Neural crest cell (in vitro differentiated cells): ENCODE measurements at regions not wholly inside any gene's neighbourhood (a gene's known extent, or its start where the extent isn't known, plus 50 kb on each side); places are given as distances from the start of the nearest gene placed in this dataset.
A peak's percentile ranks its signal among the peaks of the same experiment; 100 is the strongest.

Source experiments
- DNase-seq: peaks from one replicate; pipeline ENCODE4 v3.0.0; 2021; ENCODE audit warnings: low read depth, mixed read lengths, low spot score
- H3K27ac Mint-ChIP-seq: one replicate; pipeline ENCODE4 v1.8.0; 2021; ENCODE audit warnings: mild to moderate bottlenecking, mixed read lengths; ENCODE audit not compliant: unreplicated experiment
- H3K27me3 Mint-ChIP-seq: 2 replicates; pipeline ENCODE4 v1.8.0; 2021; ENCODE audit warnings: low read depth, mild to moderate bottlenecking, mixed read lengths
- H3K36me3 Mint-ChIP-seq: 2 replicates; pipeline ENCODE4 v1.8.0; 2021; ENCODE audit warnings: low read depth, mild to moderate bottlenecking, mixed read lengths
- H3K4me1 Mint-ChIP-seq: 2 replicates; pipeline ENCODE4 v1.8.0; 2021; ENCODE audit warnings: mixed read lengths
- H3K4me3 Mint-ChIP-seq: one replicate; pipeline ENCODE4 v1.8.0; 2021; ENCODE audit warnings: mild to moderate bottlenecking, mixed read lengths
- H3K9me3 Mint-ChIP-seq: 2 replicates; pipeline ENCODE4 v1.8.0; 2021; ENCODE audit warnings: mixed read lengths
- TF ChIP-seq, protein P1 (sequence below): fragments of 200-600 bp; sonication (generic); conservative IDR thresholded peaks from 2 replicates; pipeline ENCODE4 v1.5.0; 2021; ENCODE audit warnings: antibody characterized with exemption, mild to moderate bottlenecking

GRCh38 chr4:83858131-83858530 lies 322.2 kb downstream of the GPAT3 start:
- Mint-ChIP-seq H3K9me3 (no peaks in the 10 kb centered on the region), H3K4me1 (peaks cover 7% of the 10 kb centered on the region), H3K27me3 (peaks cover 14% of the 10 kb centered on the region), H3K4me3 (no peak overlapping the region), H3K36me3 (no peaks in the 10 kb centered on the region), H3K27ac (no peak overlapping the region)
- TF ChIP-seq, protein P1, sequence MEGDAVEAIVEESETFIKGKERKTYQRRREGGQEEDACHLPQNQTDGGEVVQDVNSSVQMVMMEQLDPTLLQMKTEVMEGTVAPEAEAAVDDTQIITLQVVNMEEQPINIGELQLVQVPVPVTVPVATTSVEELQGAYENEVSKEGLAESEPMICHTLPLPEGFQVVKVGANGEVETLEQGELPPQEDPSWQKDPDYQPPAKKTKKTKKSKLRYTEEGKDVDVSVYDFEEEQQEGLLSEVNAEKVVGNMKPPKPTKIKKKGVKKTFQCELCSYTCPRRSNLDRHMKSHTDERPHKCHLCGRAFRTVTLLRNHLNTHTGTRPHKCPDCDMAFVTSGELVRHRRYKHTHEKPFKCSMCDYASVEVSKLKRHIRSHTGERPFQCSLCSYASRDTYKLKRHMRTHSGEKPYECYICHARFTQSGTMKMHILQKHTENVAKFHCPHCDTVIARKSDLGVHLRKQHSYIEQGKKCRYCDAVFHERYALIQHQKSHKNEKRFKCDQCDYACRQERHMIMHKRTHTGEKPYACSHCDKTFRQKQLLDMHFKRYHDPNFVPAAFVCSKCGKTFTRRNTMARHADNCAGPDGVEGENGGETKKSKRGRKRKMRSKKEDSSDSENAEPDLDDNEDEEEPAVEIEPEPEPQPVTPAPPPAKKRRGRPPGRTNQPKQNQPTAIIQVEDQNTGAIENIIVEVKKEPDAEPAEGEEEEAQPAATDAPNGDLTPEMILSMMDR = no peak
- DNase-seq = no peak

GRCh38 chr4:83855044-83855443 lies 319.1 kb downstream of the GPAT3 start:
- H3K4me3 Mint-ChIP-seq = no peak overlapping the region
- TF ChIP-seq, protein P1 = no peak
- no peak overlapping the region for H3K27ac Mint-ChIP-seq
- no peaks in the 10 kb centered on the region for H3K9me3 Mint-ChIP-seq
- peaks cover 31% of the 10 kb centered on the region for H3K4me1 Mint-ChIP-seq
- H3K27me3 Mint-ChIP-seq = peaks cover 8% of the 10 kb centered on the region
- no peak for DNase-seq
- no peaks in the 10 kb centered on the region for H3K36me3 Mint-ChIP-seq

- H3K4me1 Mint-ChIP-seq = peaks cover 27% of the 10 kb centered on the region
- no peak overlapping the region for H3K4me3 Mint-ChIP-seq
- DNase-seq = no peak
- TF ChIP-seq, protein P1 = no peak
- no peak overlapping the region for H3K27ac Mint-ChIP-seq
- no peaks in the 10 kb centered on the region for H3K27me3 Mint-ChIP-seq
- no peaks in the 10 kb centered on the region for H3K9me3 Mint-ChIP-seq
- H3K36me3 Mint-ChIP-seq = no peaks in the 10 kb centered on the region
Measured at GRCh38 chr4:83852085-83852451, 316.2 kb downstream of the GPAT3 start.

GRCh38 chr4:83851261-83852084 lies 315.6 kb downstream of the GPAT3 start:
- Mint-ChIP-seq H3K27me3 (no peaks in the 10 kb centered on the region), H3K27ac (no peak overlapping the region), H3K9me3 (no peaks in the 10 kb centered on the region), H3K4me1 (peaks cover 25% of the 10 kb centered on the region), H3K4me3 (peak overlapping the region; percentile 38), H3K36me3 (no peaks in the 10 kb centered on the region)
- TF ChIP-seq, protein P1 = no peak
- DNase-seq = peak; percentile 15

- Mint-ChIP-seq H3K27ac (no peak overlapping the region), H3K27me3 (no peaks in the 10 kb centered on the region), H3K4me3 (no peak overlapping the region), H3K4me1 (peaks cover 25% of the 10 kb centered on the region), H3K36me3 (no peaks in the 10 kb centered on the region), H3K9me3 (no peaks in the 10 kb centered on the region)
- no peak for DNase-seq
- TF ChIP-seq, protein P1 = no peak
Measured at GRCh38 chr4:83850435-83850834, 314.5 kb downstream of the GPAT3 start.
